GM23248 (cell line): ENCODE measurements at regions not wholly inside any gene's neighbourhood (a gene's known extent, or its start where the extent isn't known, plus 50 kb on each side); places are given as distances from the start of the nearest gene placed in this dataset.

Experiments used
- EZH2 ChIP-seq: fragments of 200-600 bp; sonication (generic); IDR thresholded peaks from 2 replicates; pipeline ENCODE4 v1.6.1; 2018; ENCODE audit warnings: antibody characterized with exemption, mild to moderate bottlenecking; ENCODE audit not compliant: insufficient read depth, poor library complexity, severe bottlenecking
- EZH2phosphoT487 ChIP-seq: fragments of 200-600 bp; sonication (generic); IDR thresholded peaks from 2 replicates; pipeline ENCODE4 v1.6.1; 2018; ENCODE audit warnings: antibody characterized with exemption, moderate library complexity, mild to moderate bottlenecking, low read depth; ENCODE audit not compliant: insufficient read depth

DNA sequence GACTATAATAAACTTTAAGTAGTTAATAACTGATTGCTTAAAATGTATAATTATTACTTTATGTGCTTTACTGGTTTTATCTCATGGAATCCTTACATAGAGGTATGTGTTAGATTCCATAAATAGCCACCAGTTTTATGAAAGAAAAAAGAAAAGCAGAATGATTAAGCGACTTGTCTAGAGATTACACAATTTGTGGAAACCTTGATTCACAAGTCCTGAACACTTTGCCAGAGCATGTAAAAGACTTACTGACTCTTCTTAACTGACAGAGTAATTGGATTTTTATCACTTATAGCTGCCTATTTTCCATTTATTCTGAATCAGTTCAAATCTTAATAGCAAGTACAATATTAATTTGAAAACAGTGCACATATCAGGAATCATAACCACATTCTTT, 448.7 kb upstream of the NETO1 start:
- TF ChIP-seq EZH2 (no peak), EZH2phosphoT487 (no peak)
